Stimulated activated CD8-positive, alpha-beta memory T cell treated with anti-CD3 and anti-CD28 coated beads, Interleukin-12 subunit alpha, Interleukin-12 subunit beta, amount 100 ng/mL, for 24 hours (primary cell): ENCODE measurements at regions not wholly inside any gene's neighbourhood (a gene's known extent, or its start where the extent isn't known, plus 50 kb on each side); places are given as distances from the start of the nearest gene placed in this dataset.
"Not testable (repeated sequence)": the region's sequence is repeated elsewhere in the genome, so short reads cannot be mapped to it uniquely, and the experiment has no call there.

Experiments
- DNase-seq: peaks from one replicate; pipeline ENCODE4 v3.0.0-alpha.2; 2020; ENCODE audit errors: extremely low read depth

DNA sequence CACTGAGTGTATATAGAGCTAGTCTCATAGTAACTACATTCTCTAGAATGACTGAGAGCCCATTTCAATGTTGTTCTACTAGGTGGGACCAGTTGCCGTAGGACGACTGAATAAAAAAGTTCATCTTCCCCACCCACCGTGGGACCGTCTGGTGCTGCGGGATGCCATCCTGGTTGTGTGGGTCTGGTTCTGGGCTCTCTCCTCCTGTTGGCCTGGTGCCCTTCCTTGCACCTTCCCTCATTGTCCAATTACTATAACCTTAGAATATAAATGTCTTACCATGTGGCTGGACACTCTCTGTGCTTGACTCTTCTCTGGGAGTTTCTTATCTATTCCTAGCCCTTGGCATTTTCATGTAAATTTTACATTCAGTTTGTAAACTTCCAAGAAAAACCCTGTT is 344.4 kb downstream of the TCERG1L start:
- DNase-seq: no peak

DNA sequence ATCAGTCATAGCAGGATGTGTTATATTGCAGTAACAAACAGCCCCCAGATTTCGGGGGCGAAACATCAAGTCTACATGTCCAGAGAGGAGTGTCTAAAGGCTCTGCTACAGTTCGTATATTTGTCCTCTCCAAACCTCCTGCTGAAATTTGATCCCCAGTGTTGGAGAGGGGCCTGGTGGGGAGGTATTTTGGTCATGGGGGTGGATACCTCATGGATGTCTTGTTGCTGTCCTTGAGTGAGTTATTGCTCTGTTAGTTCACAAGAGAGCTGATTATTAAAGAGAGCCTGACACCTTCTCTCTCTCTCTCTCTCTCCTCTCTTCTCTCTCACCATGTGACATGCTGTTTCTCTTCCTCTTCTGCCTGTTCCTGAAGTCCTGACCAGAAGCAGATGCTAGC is 343.7 kb downstream of the TCERG1L start:
- DNase-seq: no peak

DNA sequence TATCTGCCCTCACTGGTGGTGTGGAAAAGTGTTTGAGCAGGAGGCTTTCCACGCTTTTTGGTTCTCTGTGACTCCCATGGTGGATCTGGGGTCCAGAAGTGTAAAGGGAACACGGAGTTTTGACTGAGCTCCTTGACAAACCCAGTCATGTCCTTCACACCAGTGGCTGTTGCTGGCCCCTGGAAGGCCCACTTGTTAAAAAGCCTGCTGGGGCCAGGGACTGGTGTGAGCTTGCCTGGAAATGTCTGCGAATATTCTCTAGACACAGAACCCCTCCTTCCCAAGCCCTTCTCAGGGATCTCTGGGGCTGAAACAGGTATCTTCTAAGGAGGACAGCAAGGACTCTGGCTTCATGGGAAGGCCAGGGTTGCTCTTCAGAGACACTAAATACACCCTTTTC is 343.0 kb downstream of the TCERG1L start:
- no peak for DNase-seq

DNA sequence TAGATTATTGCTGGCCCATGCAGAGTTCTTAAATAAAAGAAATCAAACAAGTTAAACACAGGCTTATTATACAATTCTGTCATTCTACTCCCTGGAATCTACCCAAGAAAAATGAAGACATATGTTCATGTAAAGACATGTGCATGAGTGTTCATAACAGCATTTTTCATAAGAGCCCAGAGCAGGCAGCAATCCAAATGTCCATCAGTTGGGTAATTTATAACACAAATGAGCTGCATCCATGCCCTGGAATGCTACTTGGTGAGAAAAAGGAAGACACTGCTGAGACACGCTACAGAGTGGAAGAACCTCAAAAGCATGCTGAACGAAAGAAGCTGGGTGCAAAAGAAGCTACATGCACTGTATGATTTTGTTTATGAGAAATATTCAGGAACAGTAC is 342.6 kb downstream of the TCERG1L start:
- DNase-seq: no peak

DNA sequence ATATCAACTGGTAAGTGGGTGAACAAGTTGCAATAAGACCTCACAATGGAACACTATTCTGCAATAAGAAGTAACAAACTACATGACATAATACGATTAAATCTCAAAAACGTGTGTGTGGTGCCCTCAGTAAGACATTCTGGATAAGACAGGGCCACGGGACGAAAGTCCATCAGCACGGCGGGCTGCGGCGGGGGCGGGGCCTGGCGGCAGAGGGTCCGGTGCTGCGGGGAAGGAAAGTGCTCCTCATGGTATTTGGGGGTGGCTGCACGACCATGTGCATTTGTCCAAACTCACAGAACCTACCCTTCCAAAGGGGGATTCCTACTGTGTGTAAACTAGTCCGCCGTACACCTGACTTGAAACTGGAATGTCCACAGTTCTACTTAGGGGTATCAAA is 341.8 kb downstream of the TCERG1L start:
- DNase-seq: no peak

DNA sequence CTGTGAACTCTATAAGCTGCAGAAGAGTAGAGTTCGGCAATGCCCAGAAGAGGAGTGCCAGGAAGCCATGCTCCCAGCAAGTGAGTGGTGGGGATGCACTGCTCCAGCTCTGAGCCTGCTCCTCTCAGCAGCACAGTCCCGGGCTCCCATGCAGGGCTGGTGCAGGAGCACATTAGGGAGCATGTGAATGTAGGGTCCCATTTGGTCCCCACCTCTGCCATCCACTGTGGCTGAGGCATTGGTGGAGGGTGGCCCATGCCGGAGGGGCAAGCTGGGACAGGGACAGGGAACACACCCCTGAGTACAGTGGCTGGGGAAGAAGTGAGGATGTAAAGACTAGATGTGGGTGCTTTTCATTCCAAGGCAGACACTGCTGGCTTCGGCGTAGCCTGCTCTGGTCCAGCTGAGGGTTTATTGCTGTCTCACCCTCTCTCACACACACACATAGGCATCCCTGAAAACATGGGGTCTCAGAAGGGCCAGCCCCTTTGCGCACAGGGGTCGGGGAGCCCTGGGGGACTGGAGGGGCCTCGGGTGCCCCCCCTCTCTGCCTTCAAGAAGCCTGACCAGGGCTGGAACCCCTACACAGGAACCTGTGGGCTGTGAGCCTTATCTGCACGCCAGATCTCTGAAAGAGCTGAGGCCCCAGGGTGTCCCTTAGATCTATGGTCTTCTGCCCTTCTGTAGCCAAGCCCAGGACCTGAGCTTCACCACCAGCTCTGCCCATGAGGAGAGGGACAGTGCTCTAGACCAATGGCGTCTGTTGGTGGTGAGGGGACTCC is 341.0 kb downstream of the TCERG1L start:
- no peak for DNase-seq

DNA sequence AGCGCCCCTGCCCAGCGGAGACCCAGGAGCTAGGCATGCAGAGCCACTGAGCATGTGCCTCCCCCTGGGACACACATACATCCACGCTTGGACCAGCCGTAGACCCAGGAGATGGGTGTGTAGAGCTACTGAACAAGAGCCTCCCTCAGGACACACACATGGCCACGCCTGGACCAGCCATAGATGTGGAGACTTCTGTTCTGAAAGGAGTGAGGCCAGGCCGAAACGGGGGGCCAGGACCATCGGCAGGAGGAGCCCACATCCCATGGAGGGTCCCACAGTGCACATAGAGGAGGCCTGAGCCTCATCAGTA is 340.4 kb downstream of the TCERG1L start:
- no peak for DNase-seq

DNA sequence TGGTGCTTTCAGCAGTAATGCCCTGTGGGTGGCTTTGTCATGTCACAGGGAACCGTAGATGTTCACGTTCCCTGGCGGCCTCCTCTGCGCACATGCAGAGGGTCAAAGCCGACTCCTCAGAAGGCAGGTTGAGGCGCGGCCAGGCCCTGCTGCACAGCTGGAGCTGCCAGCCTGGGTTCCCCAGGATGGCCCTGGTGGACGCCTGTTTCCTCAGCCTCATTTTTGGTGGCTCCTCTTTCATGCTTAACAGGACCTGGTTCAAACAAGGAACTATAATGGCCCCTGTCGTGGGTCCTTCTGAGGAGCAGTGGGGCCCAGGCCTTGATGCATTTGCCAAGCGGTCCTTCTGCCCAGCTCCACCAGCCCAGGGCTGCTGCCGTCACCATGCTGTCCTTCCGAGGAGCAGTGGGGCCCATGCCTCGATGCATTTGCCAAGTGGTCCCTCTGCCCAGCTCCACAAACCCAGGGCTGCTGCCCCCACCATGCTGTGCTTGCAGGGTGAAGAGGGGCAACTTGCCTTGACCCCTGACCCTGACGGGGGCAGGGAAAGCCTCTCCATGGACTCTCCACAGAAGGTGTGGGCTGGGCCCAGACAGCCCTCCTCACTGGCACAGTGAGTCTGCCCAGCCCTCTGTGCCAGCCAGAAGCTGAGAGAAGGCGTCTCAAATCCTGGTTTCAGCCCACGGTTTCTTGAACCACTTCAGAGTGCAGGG is 338.2 kb downstream of the TCERG1L start:
- DNase-seq: no peak

DNA sequence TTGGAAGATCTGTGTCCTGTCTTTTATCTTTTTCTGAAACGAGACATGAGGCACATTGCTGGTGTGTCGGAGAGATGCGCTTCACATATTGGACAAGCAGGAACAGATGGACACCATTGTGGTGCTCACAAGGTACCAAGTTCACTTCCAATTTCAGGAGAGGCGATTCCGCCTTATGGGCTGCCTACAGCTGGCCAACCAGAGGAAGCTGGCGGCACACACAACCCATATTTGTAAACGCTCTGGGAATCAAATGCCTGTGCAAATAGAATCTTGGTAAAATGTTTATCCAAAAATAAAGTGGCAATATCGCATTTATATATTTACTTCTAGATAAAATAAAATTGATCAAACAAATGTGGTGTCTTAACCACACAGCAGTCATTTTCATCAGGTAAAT is 337.4 kb downstream of the TCERG1L start:
- DNase-seq: no peak

DNA sequence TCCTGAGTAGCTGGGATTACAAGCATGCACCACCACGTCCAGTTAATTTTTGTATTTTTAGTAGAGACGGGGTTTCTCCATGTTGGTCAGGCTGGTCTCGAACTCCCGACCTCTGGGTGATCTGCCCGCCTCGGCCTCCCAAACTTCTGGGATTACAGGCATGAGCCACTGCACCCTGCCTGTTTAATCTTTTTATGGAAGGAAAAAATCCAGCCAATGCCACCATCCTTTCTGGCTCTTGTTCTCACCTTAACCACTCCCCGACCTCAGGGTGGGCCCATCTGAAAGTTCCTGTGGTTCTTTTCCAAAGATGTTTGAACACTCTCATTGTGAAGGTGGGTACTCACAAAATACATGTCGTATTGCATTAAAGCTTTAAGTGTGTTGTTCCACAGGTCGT is 336.2 kb downstream of the TCERG1L start:
- DNase-seq: not testable (repeated sequence)

DNA sequence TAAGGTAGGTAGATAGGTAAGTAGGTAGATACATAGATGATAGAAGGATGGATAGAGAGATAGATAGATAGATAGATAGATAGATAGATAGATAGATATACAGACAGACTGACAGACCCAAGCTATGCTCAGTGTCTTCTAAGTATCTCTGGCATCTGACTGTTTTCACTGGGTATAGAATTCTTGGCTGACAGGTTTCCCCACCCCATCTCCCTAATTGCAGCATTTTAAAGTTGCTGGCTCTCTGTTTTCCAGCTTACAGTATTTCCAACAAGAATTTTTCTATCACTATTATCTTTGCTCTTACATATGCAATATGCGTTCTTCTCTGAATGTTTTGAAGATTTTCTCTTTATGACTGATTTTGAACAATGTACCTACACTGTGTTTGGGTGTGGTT is 328.7 kb downstream of the TCERG1L start:
- no peak for DNase-seq

DNA sequence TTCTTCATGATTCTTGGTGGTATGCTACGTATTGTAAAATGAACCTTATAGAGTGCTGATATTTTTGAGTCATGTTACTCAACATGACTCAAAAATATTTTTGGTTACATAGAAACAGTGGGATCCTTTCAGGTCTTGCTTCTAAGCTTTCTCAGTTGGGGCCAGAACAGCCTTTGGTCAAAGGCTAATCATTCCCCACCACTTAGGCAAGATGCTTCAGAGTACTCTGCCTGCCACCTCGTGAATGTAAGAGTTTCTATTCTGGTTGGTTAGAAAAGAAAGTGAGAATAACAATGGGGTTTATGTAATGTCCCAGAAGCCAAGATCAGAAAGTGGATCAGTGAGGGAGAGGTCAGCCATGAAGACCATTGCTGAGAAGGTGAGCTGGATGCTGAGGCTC is 327.8 kb downstream of the TCERG1L start:
- DNase-seq: no peak

DNA sequence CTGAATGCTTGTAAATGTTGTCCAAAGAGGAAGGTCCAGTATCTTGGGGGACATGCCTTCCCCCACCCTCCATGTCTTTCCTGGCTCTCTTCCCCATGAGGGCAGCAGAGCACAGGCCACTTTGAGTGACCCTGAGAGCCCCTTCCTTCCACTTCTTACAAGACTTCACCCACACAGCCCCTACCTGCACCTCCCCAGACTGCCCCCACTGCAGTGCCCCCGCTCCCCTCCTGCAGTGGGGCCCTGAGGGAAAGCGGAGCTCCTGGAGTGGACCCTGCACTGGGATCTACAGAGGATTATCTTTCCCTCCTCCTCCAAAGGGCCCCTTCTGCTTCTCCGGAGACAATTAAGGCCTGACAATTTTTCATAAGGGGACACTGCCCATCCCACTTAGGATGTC is 326.8 kb downstream of the TCERG1L start:
- no peak for DNase-seq

DNA sequence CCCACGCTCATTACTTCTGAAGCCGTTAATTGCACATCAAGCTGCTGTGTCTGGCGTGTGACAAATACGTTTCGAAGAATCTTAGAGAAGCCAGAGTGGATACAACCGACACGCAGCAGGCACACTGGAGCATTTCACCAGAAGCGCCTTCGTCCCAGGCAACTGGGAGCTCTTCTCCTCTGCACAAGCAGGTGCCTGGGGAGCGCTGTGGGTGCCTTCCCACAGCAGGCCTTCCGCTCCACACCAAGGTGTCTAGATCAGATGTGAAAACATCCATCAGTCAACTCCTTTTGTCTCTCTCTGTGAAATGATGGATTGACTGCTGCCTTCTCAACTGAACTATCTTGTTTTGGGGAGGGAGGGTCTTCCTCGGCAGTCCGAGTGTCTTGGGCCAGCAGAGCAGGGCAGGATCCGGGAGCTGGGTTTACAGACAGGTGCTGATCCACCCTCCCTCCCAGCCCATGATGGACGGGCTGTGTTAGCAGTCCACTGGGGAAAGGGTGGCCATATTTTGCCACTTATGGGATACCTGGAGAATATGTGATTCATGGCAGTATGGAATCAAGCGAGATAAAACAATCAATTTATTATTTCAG is 326.3 kb downstream of the TCERG1L start:
- DNase-seq: no peak

DNA sequence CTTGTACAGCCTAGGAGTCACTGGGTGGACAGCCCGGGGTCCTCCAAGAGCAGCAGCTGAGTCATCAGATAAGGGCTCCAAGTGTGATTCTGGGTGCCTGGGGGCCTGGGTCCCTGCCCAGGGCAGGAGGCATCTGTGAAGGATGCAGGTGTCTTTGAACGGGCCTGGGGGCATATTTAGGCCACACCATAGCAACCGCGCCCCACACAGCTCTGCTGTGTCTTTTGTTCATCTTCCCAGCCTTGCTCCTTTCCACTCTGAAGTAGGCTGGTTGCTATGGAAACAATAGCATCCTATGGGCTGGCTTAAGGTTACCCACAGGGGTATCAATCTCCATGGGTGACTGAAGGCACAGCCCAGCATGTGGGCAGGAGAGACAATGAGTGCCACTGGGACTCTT is 324.7 kb downstream of the TCERG1L start:
- DNase-seq: no peak

DNA sequence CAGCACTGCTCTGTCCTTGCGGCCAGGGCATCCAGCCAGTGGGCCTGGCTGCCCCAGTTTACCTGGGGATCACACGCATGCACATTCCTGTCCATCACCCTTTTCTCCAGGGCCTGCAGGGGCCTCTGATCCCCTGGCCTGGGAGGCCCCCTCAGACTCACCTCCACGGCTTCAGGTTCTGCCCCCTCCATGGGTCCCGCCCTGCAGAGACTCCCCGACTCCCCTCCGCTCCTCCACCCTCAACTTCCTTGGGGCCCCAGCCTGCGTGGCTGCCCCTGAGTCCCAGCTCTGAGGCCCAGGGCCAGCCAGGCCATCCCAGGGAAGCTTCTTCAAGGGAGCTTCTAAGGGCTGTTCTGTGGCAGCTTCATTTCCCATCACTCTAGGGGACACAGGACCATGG is 324.1 kb downstream of the TCERG1L start:
- DNase-seq: no peak

DNA sequence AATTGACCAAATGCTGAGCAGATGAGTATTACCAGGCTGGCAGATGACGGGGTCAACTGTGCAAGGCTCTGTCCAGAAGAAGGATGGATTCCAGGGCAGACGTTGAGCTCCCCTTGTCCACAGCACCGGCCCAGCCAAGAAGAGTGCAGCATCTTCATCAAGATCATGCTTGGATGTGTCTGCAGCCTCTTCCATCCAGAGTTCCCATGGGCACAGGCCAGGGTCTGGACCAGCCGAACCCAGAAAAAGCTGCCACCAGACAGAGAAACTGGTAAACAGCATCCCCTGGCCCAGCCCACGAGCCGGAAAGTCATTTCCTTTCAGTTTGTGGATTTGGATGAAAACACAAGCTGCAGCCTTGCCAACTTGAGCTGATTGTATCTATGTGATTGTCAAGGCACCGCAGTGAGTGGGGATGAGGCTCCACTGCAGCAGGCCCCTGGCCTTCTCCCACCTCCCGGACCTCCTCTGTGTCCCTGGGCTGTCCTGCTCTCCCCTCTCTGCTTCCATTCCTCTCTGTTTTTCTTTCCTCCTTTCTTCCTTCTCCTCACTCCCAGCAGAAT is 321.8 kb downstream of the TCERG1L start:
- no peak for DNase-seq

DNA sequence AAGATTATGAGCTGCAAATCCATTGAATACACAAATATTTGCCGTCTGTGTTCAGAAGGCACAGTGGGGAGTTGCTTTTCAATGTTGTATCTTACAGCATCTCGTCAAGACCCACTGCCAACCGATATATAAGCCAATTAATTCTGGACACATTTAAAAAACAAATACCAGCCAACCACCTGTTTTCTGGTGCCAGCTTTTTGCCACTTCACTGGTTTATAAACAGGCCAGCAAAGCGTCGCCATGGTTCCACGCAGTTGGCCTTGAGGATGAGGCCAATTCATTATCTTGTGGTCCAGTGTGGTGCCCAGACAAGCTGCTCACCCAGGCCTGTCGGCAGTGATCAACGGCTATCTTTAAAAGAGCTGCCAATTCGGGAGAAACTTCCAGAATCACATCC is 321.0 kb downstream of the TCERG1L start:
- DNase-seq: no peak

DNA sequence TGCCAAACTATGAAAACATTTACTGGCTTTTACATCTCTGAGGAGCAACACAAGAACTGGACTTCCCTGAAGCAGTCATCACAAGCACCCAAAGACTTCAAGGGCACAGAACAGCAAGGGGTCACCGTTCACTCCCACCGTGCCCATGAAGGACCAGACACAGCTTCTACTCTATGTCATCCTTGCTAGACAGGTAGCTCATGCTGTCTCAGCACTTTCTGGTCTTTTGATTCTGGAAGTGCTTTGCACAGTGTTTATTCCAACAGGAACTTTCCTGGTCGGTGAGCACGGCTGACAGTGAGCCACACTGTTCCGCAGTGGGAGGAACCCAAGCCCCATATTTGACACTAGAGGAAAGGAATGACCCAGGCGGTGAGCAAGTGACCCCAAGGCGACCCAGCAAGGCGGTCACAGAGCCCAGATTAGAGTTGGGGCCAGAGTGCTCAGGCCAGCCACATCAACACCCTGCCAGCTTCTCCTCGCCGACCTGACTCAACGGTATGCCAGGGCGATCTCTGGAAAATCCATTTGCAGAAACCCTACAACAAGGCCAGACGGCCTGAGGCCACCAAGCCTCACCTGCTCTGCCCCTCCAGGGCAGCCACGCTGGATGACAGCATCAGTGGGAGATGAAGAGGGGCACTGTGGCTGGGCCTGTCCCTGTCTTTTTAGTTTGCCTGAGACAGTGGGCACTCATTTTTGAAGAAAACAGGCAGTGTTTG is 318.6 kb downstream of the TCERG1L start:
- no peak for DNase-seq

DNA sequence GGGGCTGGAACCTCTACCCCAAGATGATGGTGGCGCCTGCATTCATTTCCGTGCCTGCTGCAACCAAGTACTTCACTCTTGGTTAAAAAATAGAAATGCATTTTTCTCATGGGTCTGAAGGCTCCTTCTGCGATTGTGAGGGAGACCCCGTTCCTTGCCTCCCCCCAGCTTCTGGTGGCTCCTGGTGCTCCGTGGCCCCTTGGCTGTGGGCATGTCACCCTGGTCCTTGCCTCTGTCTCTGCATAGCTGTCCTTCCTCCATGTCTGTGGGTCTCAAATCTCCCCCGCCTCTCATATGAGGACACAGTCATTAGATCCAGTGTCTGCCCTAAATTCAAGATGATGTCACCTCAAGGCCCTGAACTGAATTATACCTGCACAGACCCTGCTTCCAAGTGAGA is 317.9 kb downstream of the TCERG1L start:
- no peak for DNase-seq

DNA sequence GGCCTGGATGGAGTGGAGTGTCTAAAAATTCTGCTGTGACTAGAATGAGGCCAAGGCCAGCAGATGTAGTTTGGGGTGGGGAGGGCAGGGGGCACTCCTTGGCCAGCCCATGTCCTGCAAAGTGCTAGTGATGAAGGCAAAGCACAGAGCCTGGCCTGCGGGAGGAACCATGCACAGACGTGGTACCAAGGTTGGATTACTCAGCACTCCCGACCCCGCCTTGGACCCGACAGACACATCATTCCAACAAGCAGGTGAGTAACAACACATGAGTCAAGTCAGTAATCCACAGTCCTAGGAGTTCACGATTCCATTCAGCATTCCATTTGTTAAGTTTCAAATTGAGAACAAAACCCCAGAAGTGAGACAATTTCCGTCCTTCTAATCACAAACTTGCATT is 317.3 kb downstream of the TCERG1L start:
- no peak for DNase-seq

DNA sequence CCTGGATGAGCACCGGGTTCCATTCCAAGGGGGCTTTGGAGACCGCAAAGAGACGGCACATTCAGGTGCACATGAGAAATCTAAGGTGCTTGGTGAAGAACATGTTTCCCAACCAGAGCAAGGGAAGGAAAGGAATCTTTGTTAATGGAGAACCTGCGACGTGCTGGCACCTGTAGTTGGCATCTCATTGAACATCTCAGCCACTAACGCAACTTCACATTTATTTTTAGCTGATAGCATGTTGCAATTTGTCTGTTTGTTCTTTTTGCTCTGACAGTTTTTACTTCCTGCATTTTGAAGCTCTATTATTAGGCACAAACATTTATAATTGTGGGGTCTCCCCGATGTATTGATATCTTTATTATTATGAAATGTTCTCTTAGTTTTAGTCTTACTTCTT is 316.7 kb downstream of the TCERG1L start:
- DNase-seq: no peak
